ENCODE measurements at regions not wholly inside any gene's neighbourhood (a gene's known extent, or its start where the extent isn't known, plus 50 kb on each side); places are given as distances from the start of the nearest gene placed in this dataset.

GRCh38 chr20:52534616-52535015 lies 343.0 kb upstream of the ZFP64 start:
- TF ChIP-seq, protein P1, sequence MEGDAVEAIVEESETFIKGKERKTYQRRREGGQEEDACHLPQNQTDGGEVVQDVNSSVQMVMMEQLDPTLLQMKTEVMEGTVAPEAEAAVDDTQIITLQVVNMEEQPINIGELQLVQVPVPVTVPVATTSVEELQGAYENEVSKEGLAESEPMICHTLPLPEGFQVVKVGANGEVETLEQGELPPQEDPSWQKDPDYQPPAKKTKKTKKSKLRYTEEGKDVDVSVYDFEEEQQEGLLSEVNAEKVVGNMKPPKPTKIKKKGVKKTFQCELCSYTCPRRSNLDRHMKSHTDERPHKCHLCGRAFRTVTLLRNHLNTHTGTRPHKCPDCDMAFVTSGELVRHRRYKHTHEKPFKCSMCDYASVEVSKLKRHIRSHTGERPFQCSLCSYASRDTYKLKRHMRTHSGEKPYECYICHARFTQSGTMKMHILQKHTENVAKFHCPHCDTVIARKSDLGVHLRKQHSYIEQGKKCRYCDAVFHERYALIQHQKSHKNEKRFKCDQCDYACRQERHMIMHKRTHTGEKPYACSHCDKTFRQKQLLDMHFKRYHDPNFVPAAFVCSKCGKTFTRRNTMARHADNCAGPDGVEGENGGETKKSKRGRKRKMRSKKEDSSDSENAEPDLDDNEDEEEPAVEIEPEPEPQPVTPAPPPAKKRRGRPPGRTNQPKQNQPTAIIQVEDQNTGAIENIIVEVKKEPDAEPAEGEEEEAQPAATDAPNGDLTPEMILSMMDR (IDR thresholded peaks at IDR 0.05; ENCODE audit: borderline replicate concordance, extremely low read depth, low read length, poor library complexity, severe bottlenecking): no peak
- no peak for TF ChIP-seq EZH2 (IDR thresholded peaks at IDR 0.05; ENCODE audit: borderline replicate concordance, low read depth, low read length, severe bottlenecking)
- H3K27ac ChIP-seq (ENCODE audit: low read length): no peak overlapping the region
- no peak overlapping the region for H3K4me3 ChIP-seq (ENCODE audit: low read depth in 1 of 2, low read length in 2 of 2)
- peaks cover 12% of the 10 kb centered on the region for H3K27me3 ChIP-seq (ENCODE audit: insufficient read depth, low read length, poor library complexity)
- no peak overlapping the region for H3K9ac ChIP-seq (ENCODE audit: low read depth, low read length)
- DNase-seq (no peak), ATAC-seq (ENCODE audit: insufficient read depth, low read depth) (no peak)
- H3K9me3 ChIP-seq (ENCODE audit: insufficient read depth, low read length, severe bottlenecking): no peaks in the 10 kb centered on the region
- H2AFZ ChIP-seq (ENCODE audit: low read depth, low read length): no peak overlapping the region
- H3K4me2 ChIP-seq (ENCODE audit: insufficient read depth, low read length): no peak overlapping the region
- H3K79me2 ChIP-seq (ENCODE audit: insufficient read depth, low read length): no peaks in the 10 kb centered on the region
- H4K20me1 ChIP-seq (ENCODE audit: insufficient read depth, low read length): no peaks in the 10 kb centered on the region
- H3K36me3 ChIP-seq (ENCODE audit: insufficient read depth, low read length): no peaks in the 10 kb centered on the region
- H3K4me1 ChIP-seq (ENCODE audit: insufficient read depth, low read length): no peaks in the 10 kb centered on the region

DNA sequence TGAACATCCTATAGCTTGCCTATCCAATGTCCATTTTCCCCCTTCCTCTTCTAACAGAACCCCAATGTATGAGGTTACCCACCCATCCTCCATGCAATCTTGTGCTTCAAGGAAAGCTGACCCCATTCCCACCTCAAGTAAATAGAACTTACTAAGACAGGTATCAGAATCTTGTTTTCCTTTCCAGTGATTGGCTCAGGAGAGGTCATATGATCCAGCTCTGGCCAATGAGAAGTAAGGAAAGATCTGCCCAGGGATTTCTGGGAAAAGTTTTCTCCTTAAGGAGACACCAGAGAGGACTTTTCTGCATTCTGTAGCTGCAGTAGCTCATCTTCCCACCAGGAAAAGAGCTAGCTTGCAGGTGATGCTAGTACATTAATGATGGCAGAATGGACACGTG lies 341.8 kb upstream of the ZFP64 start:
- Histone ChIP-seq H3K4me2 (ENCODE audit: insufficient read depth, low read length) (no peak overlapping the region), H3K4me3 (ENCODE audit: low read depth in 1 of 2, low read length in 2 of 2) (no peak overlapping the region), H3K79me2 (ENCODE audit: insufficient read depth, low read length) (no peaks in the 10 kb centered on the region), H4K20me1 (ENCODE audit: insufficient read depth, low read length) (no peaks in the 10 kb centered on the region), H3K27ac (ENCODE audit: low read length) (no peak overlapping the region), H3K36me3 (ENCODE audit: insufficient read depth, low read length) (no peaks in the 10 kb centered on the region), H3K9me3 (ENCODE audit: insufficient read depth, low read length, severe bottlenecking) (no peaks in the 10 kb centered on the region), H3K27me3 (ENCODE audit: insufficient read depth, low read length, poor library complexity) (peaks cover 15% of the 10 kb centered on the region), H3K4me1 (ENCODE audit: insufficient read depth, low read length) (no peaks in the 10 kb centered on the region), H3K9ac (ENCODE audit: low read depth, low read length) (no peak overlapping the region), H2AFZ (ENCODE audit: low read depth, low read length) (no peak overlapping the region)
- TF ChIP-seq, protein P1 (IDR thresholded peaks at IDR 0.05; ENCODE audit: borderline replicate concordance, extremely low read depth, low read length, poor library complexity, severe bottlenecking): no peak
- TF ChIP-seq EZH2 (IDR thresholded peaks at IDR 0.05; ENCODE audit: borderline replicate concordance, low read depth, low read length, severe bottlenecking): no peak
- DNase-seq (no peak), ATAC-seq (ENCODE audit: insufficient read depth, low read depth) (no peak)

- Histone ChIP-seq H3K9ac (ENCODE audit: low read depth, low read length) (no peak overlapping the region), H2AFZ (ENCODE audit: low read depth, low read length) (no peak overlapping the region), H3K79me2 (ENCODE audit: insufficient read depth, low read length) (no peaks in the 10 kb centered on the region), H3K4me2 (ENCODE audit: insufficient read depth, low read length) (no peak overlapping the region), H3K9me3 (ENCODE audit: insufficient read depth, low read length, severe bottlenecking) (no peaks in the 10 kb centered on the region), H3K27ac (ENCODE audit: low read length) (no peak overlapping the region), H3K4me3 (ENCODE audit: low read depth in 1 of 2, low read length in 2 of 2) (no peak overlapping the region), H3K27me3 (ENCODE audit: insufficient read depth, low read length, poor library complexity) (peaks cover 13% of the 10 kb centered on the region), H4K20me1 (ENCODE audit: insufficient read depth, low read length) (no peaks in the 10 kb centered on the region), H3K4me1 (ENCODE audit: insufficient read depth, low read length) (no peaks in the 10 kb centered on the region), H3K36me3 (ENCODE audit: insufficient read depth, low read length) (no peaks in the 10 kb centered on the region)
- TF ChIP-seq, protein P1 (IDR thresholded peaks at IDR 0.05; ENCODE audit: borderline replicate concordance, extremely low read depth, low read length, poor library complexity, severe bottlenecking): no peak
- no peak for TF ChIP-seq EZH2 (IDR thresholded peaks at IDR 0.05; ENCODE audit: borderline replicate concordance, low read depth, low read length, severe bottlenecking)
- no peak for ATAC-seq (ENCODE audit: insufficient read depth, low read depth)
- no peak for DNase-seq
Observed at GRCh38 chr20:52532674-52533073, 341.1 kb upstream of the ZFP64 start.

GRCh38 chr20:52530571-52530970 lies 339.0 kb upstream of the ZFP64 start:
- H2AFZ ChIP-seq (ENCODE audit: low read depth, low read length): no peak overlapping the region

More at GRCh38 chr20:52530571-52530970, 339.0 kb upstream of the ZFP64 start:
- Histone ChIP-seq H3K79me2 (ENCODE audit: insufficient read depth, low read length) (no peaks in the 10 kb centered on the region), H3K4me1 (ENCODE audit: insufficient read depth, low read length) (no peaks in the 10 kb centered on the region), H3K36me3 (ENCODE audit: insufficient read depth, low read length) (no peaks in the 10 kb centered on the region), H3K4me3 (ENCODE audit: low read depth in 1 of 2, low read length in 2 of 2) (no peak overlapping the region), H3K4me2 (ENCODE audit: insufficient read depth, low read length) (no peak overlapping the region), H3K27me3 (ENCODE audit: insufficient read depth, low read length, poor library complexity) (peaks cover 16% of the 10 kb centered on the region), H3K9me3 (ENCODE audit: insufficient read depth, low read length, severe bottlenecking) (no peaks in the 10 kb centered on the region), H4K20me1 (ENCODE audit: insufficient read depth, low read length) (no peaks in the 10 kb centered on the region), H3K27ac (ENCODE audit: low read length) (no peak overlapping the region), H3K9ac (ENCODE audit: low read depth, low read length) (no peak overlapping the region)
- ATAC-seq (ENCODE audit: insufficient read depth, low read depth) (no peak), DNase-seq (no peak)
- TF ChIP-seq, protein P1 (IDR thresholded peaks at IDR 0.05; ENCODE audit: borderline replicate concordance, extremely low read depth, low read length, poor library complexity, severe bottlenecking): no peak
- TF ChIP-seq EZH2 (IDR thresholded peaks at IDR 0.05; ENCODE audit: borderline replicate concordance, low read depth, low read length, severe bottlenecking): no peak
